OCI-LY7 (cell line): ENCODE measurements at regions not wholly inside any gene's neighbourhood (a gene's known extent, or its start where the extent isn't known, plus 50 kb on each side); places are given as distances from the start of the nearest gene placed in this dataset.

Experiments used
- BruUV-seq: library from RNA; stranded (reverse); fragments of 400-500 nt; replicated peaks from 2 replicates; lab custom pipeline; 2021; lab: Mats Ljungman, UMichigan
- CTCF ChIA-PET: fragments of 300-600 bp; sonication (Branson Sonifier 250); formaldehyde crosslinking; loops from one replicate; lab custom pipeline; 2022; ENCODE audit warnings: antibody characterized with exemption; ENCODE audit not compliant: unreplicated experiment; lab: Charles Lee
- POLR2A ChIA-PET: fragments of 300-600 bp; sonication (Branson Sonifier 250); formaldehyde crosslinking; loops from one replicate; lab custom pipeline; 2022; ENCODE audit warnings: antibody characterized with exemption; lab: Charles Lee
- DNase-seq: peaks from one replicate; pipeline ENCODE4 v3.0.0-alpha.2; 2015; ENCODE audit warnings: low spot score
- H2AFZ ChIP-seq: fragments of 200-600 bp; sonication (generic), shearing (Covaris generic); 2 replicates; pipeline ENCODE4 v1.6.1; 2014; ENCODE audit warnings: mild to moderate bottlenecking, antibody characterized with exemption, low read length, moderate library complexity
- H3K27ac ChIP-seq: fragments of 200-600 bp; sonication (generic); 2 replicates; pipeline ENCODE4 v1.5.1; 2014; ENCODE audit warnings: mixed run types, low read depth, mild to moderate bottlenecking, moderate library complexity, low read length, inconsistent platforms; ENCODE audit not compliant: poor library complexity, severe bottlenecking
- H3K36me3 ChIP-seq: fragments of 200-600 bp; sonication (generic); 2 replicates; pipeline ENCODE4 v1.6.1; 2014; ENCODE audit warnings: mild to moderate bottlenecking, antibody characterized with exemption, low read length, moderate library complexity, mixed read lengths; ENCODE audit not compliant: insufficient read depth
- H3K4me1 ChIP-seq: fragments of 200-600 bp; sonication (generic); 2 replicates; pipeline ENCODE4 v1.5.1; 2014; ENCODE audit warnings: mild to moderate bottlenecking, low read length; ENCODE audit not compliant: insufficient read depth, poor library complexity, severe bottlenecking
- H3K4me2 ChIP-seq: fragments of 200-600 bp; sonication (generic); 2 replicates; pipeline ENCODE4 v1.6.1; 2014; ENCODE audit warnings: mild to moderate bottlenecking, low read length
- H3K4me3 ChIP-seq: fragments of 200-600 bp; sonication (generic); 2 replicates; pipeline ENCODE4 v1.5.1; 2014; ENCODE audit warnings: mild to moderate bottlenecking, low read depth, low read length; ENCODE audit not compliant: poor library complexity, severe bottlenecking
- H3K79me2 ChIP-seq: fragments of 200-600 bp; sonication (generic); 2 replicates; pipeline ENCODE4 v1.6.1; 2016; ENCODE audit warnings: low read depth, mild to moderate bottlenecking, low read length, moderate library complexity, mixed read lengths; ENCODE audit not compliant: insufficient read depth
- H3K9me2 ChIP-seq: fragments of 200-600 bp; sonication (generic); 2 replicates; pipeline ENCODE4 v1.6.1; 2016; ENCODE audit warnings: mild to moderate bottlenecking, low read length, mixed read lengths; ENCODE audit not compliant: insufficient read depth
- H3K9me3 ChIP-seq: fragments of 200-600 bp; sonication (generic); 2 replicates; pipeline ENCODE4 v1.6.1; 2014; ENCODE audit warnings: mild to moderate bottlenecking, mixed run types, low read length, mixed read lengths
- H4K20me1 ChIP-seq: fragments of 200-600 bp; sonication (generic); 2 replicates; pipeline ENCODE4 v1.6.1; 2014; ENCODE audit warnings: mild to moderate bottlenecking, antibody characterized with exemption, low read length, moderate library complexity, mixed read lengths; ENCODE audit not compliant: insufficient read depth
- EZH2phosphoT487 ChIP-seq: fragments of 200-600 bp; sonication (generic); IDR thresholded peaks from 2 replicates; pipeline ENCODE4 v1.6.1; 2018; ENCODE audit warnings: low read depth, borderline replicate concordance, mild to moderate bottlenecking, mixed run types, antibody characterized with exemption, low read length, moderate library complexity, mixed read lengths
- intact Hi-C: fragments of 100-400 bp; cut with micrococcal nuclease; formaldehyde crosslinking; loops from one replicate; pipeline ENCODE4 v1.10.0; 2022; ENCODE audit not compliant: unreplicated experiment
- TF ChIP-seq, protein P1 (sequence below): fragments of 200-600 bp; sonication (generic); conservative IDR thresholded peaks from 2 replicates; pipeline ENCODE4 v1.5.1; 2014; ENCODE audit warnings: mild to moderate bottlenecking, antibody characterized with exemption, low read length, moderate library complexity, mixed read lengths

DNA sequence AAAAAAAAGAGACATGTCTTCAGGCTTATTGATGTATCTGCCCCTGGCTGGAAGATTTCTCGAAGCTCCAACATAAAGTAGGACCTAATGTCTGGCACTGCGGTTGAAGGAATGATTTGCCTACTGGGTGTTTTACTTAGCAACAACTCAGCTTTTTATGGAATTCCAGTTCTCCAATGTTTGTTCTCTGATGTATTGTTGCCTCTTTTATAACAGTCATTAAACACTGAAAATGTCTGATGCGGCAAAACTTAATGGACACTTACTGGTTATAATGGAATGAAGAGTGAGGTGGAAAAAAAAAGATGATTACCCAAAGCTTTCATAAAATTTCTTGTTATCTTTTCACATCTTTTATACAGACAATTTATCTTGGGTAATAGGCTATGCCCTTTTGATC, 75.6 kb upstream of the ZFP42 start:
- Histone ChIP-seq H3K36me3 (no peaks in the 10 kb centered on the region), H4K20me1 (no peaks in the 10 kb centered on the region), H3K4me3 (no peak overlapping the region), H2AFZ (no peak overlapping the region), H3K4me1 (no peaks in the 10 kb centered on the region), H3K9me3 (no peaks in the 10 kb centered on the region), H3K27ac (no peak overlapping the region), H3K4me2 (no peak overlapping the region), H3K9me2 (no peaks in the 10 kb centered on the region), H3K79me2 (no peaks in the 10 kb centered on the region)
- DNase-seq: no peak
- intact Hi-C loops: no loop called here
- CTCF ChIA-PET: no interaction called here
- POLR2A ChIA-PET: interaction anchor here (0.6 kb wide), 1 partner anchor 163 kb away, joined by 9 read pairs; no protein-coding TSS in a partner anchor
- TF ChIP-seq, protein P1, sequence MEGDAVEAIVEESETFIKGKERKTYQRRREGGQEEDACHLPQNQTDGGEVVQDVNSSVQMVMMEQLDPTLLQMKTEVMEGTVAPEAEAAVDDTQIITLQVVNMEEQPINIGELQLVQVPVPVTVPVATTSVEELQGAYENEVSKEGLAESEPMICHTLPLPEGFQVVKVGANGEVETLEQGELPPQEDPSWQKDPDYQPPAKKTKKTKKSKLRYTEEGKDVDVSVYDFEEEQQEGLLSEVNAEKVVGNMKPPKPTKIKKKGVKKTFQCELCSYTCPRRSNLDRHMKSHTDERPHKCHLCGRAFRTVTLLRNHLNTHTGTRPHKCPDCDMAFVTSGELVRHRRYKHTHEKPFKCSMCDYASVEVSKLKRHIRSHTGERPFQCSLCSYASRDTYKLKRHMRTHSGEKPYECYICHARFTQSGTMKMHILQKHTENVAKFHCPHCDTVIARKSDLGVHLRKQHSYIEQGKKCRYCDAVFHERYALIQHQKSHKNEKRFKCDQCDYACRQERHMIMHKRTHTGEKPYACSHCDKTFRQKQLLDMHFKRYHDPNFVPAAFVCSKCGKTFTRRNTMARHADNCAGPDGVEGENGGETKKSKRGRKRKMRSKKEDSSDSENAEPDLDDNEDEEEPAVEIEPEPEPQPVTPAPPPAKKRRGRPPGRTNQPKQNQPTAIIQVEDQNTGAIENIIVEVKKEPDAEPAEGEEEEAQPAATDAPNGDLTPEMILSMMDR: no peak
- no peak for TF ChIP-seq EZH2phosphoT487
- no TSS peak for BruUV-seq

DNA sequence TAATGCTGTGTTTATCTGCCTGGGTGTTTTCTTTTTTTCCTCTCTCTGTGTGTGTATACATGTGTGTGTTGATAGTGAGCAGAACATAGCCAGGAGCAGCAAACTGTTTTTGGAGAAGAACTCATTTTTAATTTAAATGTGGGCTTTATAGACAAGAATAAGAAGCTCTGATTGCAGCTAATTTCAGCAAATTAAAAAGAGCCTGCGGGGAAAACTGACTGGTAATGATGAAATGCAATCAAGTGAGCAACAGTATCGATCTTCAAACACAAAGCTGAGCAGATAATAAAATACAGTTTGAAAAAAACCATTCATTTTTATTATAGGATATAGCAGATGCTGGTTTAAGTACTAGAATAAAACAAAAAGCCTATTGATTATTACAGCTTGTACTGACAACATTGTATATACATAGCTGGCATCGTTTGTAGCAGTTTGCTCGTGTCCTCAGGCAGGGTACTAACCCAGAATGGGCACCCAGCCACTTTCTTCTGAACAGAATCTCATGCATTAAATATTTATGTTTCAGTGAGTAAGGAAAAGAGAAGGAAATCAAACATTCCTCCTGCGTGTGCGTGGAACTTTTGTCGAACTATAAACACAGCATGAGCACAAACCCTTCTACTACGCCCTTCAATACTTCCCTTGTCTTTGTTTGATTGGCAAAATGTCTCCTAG, 73.5 kb upstream of the ZFP42 start:
- BruUV-seq: no TSS peak
- no peaks in the 10 kb centered on the region for H3K79me2 ChIP-seq
- H3K9me2 ChIP-seq: no peaks in the 10 kb centered on the region
- no peak overlapping the region for H3K4me2 ChIP-seq
- intact Hi-C loops: no loop called here
- H3K27ac ChIP-seq: no peak overlapping the region
- no peak overlapping the region for H2AFZ ChIP-seq
- H3K9me3 ChIP-seq: no peaks in the 10 kb centered on the region
- no peak overlapping the region for H3K4me3 ChIP-seq
- no peaks in the 10 kb centered on the region for H4K20me1 ChIP-seq
- ChIA-PET POLR2A (no interaction called here), CTCF (no interaction called here)
- DNase-seq: no peak
- no peaks in the 10 kb centered on the region for H3K4me1 ChIP-seq
- no peaks in the 10 kb centered on the region for H3K36me3 ChIP-seq
- TF ChIP-seq, protein P1: no peak
- TF ChIP-seq EZH2phosphoT487: no peak

DNA sequence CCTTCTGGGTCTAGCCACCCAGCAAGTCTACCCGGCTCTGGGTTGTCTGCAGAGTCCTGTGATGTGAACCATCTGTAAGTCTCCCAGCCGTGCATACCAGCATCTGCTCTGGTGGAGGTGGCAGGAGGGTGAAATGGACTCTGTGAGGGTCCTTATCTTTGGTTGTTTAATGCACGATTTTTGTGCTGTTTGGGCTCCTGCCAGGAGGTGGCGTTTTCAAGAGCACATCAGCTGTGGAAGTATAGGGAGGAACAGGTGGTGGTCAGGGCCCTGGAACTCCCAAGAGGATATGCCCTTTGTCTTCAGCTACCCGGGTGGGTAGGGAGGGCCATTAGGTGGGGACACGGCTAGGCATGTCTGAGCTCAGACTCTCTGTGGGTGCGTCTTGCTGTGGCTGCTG, 66.5 kb upstream of the ZFP42 start:
- Histone ChIP-seq H3K4me3 (no peak overlapping the region), H3K4me2 (no peak overlapping the region), H3K9me2 (no peaks in the 10 kb centered on the region), H3K79me2 (no peaks in the 10 kb centered on the region), H2AFZ (no peak overlapping the region), H3K27ac (no peak overlapping the region), H3K4me1 (no peaks in the 10 kb centered on the region), H3K9me3 (no peaks in the 10 kb centered on the region), H3K36me3 (no peaks in the 10 kb centered on the region), H4K20me1 (no peaks in the 10 kb centered on the region)
- CTCF ChIA-PET: no interaction called here
- no TSS peak for BruUV-seq
- POLR2A ChIA-PET: no interaction called here
- no peak for DNase-seq
- TF ChIP-seq, protein P1: peak; percentile 40
- TF ChIP-seq EZH2phosphoT487: no peak
- intact Hi-C loops: no loop called here
